ENCODE measurements at regions not wholly inside any gene's neighbourhood (a gene's known extent, or its start where the extent isn't known, plus 50 kb on each side); places are given as distances from the start of the nearest gene placed in this dataset.

GRCh38 chr10:28965937-28966336 is 288.6 kb downstream of the BAMBI start:
- TF ChIP-seq, protein P1, sequence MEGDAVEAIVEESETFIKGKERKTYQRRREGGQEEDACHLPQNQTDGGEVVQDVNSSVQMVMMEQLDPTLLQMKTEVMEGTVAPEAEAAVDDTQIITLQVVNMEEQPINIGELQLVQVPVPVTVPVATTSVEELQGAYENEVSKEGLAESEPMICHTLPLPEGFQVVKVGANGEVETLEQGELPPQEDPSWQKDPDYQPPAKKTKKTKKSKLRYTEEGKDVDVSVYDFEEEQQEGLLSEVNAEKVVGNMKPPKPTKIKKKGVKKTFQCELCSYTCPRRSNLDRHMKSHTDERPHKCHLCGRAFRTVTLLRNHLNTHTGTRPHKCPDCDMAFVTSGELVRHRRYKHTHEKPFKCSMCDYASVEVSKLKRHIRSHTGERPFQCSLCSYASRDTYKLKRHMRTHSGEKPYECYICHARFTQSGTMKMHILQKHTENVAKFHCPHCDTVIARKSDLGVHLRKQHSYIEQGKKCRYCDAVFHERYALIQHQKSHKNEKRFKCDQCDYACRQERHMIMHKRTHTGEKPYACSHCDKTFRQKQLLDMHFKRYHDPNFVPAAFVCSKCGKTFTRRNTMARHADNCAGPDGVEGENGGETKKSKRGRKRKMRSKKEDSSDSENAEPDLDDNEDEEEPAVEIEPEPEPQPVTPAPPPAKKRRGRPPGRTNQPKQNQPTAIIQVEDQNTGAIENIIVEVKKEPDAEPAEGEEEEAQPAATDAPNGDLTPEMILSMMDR (IDR thresholded peaks at IDR 0.05) = no peak
- TF ChIP-seq POLR2A (IDR thresholded peaks at IDR 0.05) (no peak), POLR2AphosphoS5 (IDR thresholded peaks at IDR 0.05) (no peak)
